ENCODE measurements at regions not wholly inside any gene's neighbourhood (a gene's known extent, or its start where the extent isn't known, plus 50 kb on each side); places are given as distances from the start of the nearest gene placed in this dataset.

- DNase-seq = no peak
Observed at GRCh38 chr2:128402911-128403670, 84.4 kb upstream of the HS6ST1 start.

DNA sequence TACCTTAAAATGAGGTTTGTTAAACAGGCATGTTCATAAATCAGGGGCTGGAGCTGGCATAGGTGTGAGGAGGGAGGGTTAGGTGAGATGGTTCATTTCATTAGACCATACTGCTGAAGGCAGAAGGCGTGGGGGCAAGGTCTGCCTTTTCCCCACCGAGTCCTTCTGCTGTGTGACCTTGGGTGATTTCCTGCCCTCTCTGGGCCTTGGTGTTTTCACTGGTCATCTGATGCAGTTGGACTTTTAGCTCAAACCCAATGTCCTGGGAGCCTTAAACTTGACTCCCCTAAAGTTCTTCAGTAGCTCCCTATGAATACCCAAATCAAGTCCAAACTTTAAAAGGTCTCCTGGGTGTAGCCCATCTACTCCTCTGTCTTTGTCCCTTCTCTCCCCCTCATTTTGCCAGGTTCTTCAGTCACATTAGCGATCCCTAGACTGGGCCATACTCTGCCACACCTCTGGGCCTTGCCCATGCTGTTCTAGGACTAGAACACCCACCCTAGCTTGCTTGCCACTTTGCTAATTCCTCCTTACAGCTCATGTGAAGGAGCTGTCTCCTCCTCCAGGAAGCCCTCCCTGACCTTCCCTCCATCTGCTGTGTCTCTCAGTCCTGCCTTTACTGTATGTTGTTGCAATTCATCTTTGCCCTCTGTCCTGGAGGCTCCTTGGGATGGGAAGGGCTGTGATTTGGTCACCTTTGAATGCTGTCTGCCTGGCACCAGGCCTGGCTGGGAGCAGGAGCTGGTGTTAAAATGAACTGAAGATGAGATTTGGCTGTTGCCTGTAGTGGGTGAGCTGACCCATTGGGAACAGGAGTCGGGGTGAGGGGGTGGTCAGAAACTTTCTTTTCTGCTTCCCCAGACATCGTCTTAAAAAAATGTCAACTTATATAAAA lies 85.4 kb upstream of the HS6ST1 start:
- DNase-seq = no peak

DNA sequence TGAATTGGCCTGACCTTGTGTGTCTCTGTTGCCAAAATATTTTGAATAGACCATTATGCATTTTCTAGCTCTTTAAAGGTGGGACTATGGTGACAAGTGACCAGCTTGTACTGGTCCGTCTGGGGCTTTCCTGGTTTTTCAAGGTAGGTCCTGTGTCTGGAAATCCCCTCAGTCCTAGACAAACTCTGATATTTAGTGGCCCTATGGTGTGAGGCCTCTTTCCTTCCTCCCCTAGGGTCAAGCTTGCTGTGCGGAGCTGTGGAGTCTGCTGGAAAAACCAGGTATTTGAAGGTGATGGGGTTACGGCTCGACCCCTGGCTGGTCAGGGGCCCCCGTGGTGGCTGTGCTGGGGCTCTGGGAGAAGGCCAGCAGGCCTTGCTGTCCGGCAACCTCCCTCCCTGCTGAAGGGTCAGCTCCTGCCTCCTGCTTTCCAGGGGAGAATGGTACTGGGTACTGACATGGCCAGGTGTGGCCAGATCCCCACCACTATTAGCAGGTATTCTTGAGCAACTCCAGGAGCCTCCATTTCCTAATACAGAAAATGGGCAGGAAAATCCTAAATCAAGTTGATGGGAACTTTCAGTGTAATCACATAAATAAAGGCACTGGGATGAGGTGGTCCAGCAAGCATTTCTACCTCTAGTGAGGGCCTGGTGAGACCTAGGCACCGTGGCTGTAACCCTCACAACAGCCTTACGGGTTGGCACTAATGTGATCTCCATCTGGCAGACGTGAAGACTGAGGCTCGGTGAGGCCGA lies 86.2 kb upstream of the HS6ST1 start:
- DNase-seq = no peak

- DNase-seq = no peak
Observed at GRCh38 chr2:128405467-128405900, 86.8 kb upstream of the HS6ST1 start.

DNA sequence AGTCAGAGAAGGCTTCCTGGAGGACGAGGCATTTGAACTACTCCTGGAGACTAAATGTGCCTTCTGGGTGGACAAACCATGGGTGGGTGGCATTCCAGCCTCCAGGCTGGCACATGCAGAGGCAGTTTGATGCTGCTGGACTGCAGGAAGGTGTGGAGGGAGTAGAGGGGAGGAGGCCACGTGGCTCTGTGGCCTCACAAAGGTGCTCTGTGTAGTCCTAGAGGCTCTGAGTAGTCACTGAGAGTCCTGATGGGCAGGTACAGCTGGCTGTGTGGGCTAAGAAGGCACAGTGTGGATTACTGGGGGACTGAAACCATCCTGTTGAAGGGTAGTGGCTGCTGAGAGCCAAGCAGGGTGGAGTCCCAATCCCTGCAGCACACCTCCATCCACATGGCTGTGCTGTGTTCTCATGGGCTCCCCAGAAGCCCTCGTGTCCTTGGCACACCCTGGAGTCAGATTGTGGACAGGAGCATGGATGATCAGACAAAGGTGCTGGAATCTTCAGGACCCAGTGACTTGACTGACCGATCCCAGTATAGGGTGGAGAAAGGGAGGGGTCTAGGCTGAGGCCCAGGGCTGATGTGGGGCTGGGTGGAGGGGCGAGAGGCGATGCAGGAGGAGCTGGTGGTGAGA lies 87.4 kb upstream of the HS6ST1 start:
- DNase-seq = no peak

GRCh38 chr2:128406736-128407554 lies 88.3 kb upstream of the HS6ST1 start:
- DNase-seq = no peak

GRCh38 chr2:128408349-128409305 lies 90.0 kb upstream of the HS6ST1 start:
- no peak for DNase-seq

DNA sequence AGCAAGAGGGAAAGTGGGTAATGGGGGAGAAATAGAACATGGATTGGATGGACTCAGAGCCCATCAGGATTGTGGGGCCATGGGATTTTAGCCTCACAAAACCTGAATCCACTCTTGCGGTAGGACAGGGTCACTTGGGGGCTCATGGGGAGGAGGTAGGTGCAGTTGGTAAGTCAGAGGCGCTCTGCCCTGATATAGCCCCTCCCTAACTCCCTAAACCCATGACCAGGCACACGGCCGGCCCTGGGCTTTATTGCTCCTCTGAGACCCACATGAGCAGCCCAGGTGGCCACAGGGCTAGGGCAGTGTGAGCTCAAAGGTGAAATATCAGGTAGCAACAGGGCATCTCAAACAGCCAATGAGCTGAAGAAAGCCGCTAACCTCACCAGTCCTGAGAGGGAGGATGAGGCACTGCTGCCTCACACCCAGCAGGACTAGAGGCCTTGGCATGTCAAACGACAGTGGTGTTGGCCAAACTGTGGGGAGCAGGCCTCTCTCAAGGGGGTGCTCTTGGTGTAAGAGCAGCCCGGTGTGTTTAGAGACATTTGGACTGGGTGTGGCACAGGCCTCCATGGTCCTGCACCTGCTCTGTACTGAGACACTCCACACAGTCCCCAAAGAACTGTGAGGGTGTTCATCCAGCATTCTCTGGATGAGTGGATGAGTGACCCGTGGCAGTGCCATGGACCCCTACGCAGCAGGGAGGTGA lies 90.8 kb upstream of the HS6ST1 start:
- DNase-seq = no peak

DNA sequence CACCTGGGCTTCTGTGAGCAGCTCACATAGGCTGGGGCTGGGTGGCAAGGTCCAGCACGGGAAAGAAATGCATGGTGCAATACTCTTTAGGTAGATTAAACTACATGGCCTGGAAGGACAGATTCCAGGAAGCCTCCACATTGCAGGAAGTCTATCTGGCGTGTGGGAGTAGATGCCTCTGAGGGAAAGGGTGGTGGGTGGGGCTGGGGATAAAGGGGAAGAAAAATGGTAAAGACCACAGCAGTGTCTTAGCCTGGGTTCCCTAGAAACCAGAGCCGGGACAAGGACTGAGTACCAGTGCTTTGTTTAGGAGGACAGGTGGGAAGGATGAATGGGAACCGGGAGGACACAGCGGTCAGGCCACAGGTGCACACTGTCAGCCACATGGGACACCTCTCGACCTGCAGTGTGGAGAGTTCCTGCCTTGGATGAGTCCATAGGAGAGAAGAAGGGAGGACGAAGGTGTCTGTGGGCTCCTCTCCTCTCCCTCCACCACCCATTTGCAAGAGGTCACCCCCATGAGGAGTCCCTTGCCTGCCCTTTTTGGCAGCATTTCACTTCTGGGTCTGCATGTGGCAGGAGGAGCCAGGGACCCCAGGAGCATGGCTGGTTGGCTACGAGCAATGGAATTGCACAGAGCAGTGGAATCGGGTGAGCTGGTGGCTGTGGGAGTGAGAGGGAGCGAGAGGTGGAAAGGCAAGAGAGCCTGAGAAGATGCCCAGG lies 91.5 kb upstream of the HS6ST1 start:
- DNase-seq = no peak

- DNase-seq = no peak
Observed at GRCh38 chr2:128410758-128411215, 92.1 kb upstream of the HS6ST1 start.

GRCh38 chr2:128411431-128411830 lies 92.8 kb upstream of the HS6ST1 start:
- no peak for DNase-seq

- DNase-seq = no peak
Observed at GRCh38 chr2:128412181-128412871, 93.7 kb upstream of the HS6ST1 start.

DNA sequence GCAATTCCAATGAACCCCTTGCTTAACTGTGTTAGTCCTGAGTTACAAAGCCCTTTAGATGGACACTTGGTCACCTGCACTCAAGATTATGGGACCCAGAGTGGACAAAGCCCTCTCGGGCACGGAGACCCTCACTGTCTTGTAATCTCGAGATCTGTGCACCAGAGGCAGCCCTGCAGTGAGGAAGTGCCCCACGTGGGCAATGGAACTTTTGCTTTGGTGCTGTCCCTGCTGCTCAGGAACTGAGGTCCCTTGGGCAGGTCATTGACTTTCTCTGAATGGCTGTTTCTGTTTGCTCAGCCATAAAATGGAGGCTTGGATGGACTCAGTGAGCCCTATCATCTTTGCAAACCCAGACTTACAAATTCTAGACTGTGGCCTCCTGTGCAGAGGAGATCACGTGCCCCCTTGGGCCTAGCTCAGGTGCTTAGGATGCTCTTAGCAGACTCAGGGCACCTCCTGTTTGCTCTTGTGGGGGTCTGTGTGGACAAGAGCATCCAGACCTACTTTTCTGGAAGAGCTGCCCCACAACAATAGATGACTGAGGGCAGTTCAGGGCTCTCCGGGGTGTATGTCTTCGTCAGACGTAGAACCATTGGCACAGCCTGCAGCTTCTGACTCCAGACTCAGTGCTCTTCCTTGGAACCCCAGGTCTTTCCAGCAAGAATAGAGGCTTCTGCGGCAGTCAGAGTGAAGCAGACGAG lies 94.5 kb upstream of the HS6ST1 start:
- no peak for DNase-seq

- no peak for DNase-seq
Observed at GRCh38 chr2:128413718-128414341, 95.2 kb upstream of the HS6ST1 start.

- no peak for DNase-seq
Observed at GRCh38 chr2:128414351-128414750, 95.7 kb upstream of the HS6ST1 start.

DNA sequence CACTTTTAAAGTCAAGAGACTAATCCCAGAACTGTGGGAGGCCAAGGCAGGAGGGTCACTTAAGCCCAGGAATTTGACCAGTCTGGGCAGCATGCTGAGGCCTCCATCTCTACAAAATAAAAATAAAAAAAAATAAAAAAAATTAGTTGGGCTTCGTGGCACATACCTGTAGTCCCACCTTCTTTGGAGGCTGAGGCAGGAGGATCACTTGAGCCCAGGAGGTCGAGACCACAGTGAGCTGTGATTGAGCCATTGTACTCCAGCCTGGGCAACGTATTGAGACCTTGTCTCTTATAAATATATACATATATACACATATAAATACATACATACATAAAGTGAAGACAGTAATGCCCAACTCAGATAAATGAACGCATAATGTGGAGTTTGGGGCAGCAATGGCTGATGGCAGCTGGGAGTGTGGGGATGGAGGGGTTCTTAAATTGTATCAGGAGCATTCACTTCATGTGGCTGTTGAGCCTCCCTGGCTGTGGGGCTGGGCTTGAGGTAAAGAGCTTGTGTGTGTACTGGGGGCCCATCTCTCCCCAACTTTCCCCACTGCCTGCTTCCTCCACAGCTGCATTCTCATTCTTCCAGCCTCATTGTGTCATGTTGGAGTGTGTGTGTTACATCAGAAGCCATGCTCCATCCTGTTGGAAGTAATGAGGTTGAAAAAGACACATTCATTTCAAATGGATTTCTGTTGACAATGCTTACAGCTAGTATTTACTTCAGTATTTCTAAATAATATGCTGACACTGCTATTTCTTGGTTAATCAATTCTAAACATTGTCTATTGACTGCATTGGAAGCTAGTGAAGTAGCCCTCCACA lies 96.5 kb upstream of the HS6ST1 start:
- DNase-seq = no peak

DNA sequence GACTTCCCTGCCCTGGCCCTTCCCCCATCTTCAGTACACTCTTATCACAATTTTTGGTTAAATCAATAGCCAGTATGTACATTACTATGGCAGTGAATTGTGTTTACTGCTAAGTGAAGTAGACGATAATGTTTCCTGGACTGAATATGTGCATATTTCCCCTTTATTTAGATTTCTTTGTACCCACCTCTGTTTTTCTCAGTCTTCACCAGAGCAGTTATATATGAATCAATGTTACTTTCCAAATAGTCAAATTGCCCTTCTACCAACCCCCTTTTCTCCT lies 97.1 kb upstream of the HS6ST1 start:
- DNase-seq = no peak

All from NCI-H345 (cell line).